Vagina (tissue), 2 donors: ENCODE measurements at regions not wholly inside any gene's neighbourhood (a gene's known extent, or its start where the extent isn't known, plus 50 kb on each side); places are given as distances from the start of the nearest gene placed in this dataset.

Experiments
- DNase-seq, 2 donors: peaks; one replicate each; pipeline ENCODE4 v3.0.0-alpha.2; 2017; ENCODE audit errors: extremely low spot score in 2 of 2
- H3K27ac ChIP-seq: fragments of 200-600 bp; sonication (generic); one replicate; pipeline ENCODE4 v1.5.1; 2019
- H3K27me3 ChIP-seq: fragments of 200-600 bp; sonication (generic); one replicate; pipeline ENCODE4 v1.5.1; 2019
- H3K36me3 ChIP-seq, 2 donors: fragments of 200-600 bp; sonication (generic); one replicate each; pipeline ENCODE4 v1.5.1; 2017 to 2019
- H3K4me1 ChIP-seq: fragments of 200-600 bp; sonication (generic); one replicate; pipeline ENCODE4 v1.5.1; 2019
- H3K4me3 ChIP-seq, 2 donors: fragments of 200-600 bp; sonication (generic); 1 replicate in 1 of 2; 2 replicates in 1 of 2; pipeline ENCODE4 v1.5.1; 2016 to 2019
- H3K9me3 ChIP-seq: fragments of 200-600 bp; sonication (generic); one replicate; pipeline ENCODE4 v1.5.1; 2019
- CTCF ChIP-seq, 3 experiments: fragments of 450-650 bp in 2 of 3; fragments of 200-600 bp in 1 of 3; sonication (generic) in 1 of 3; IDR thresholded peaks; one replicate each; pipeline ENCODE4 v1.5.1; 2017 to 2019; ENCODE audit warnings: antibody characterized with exemption in 3 of 3, mild to moderate bottlenecking in 2 of 3, moderate library complexity in 2 of 3
- POLR2A ChIP-seq, 2 donors: fragments of 450-650 bp; IDR thresholded peaks; one replicate each; pipeline ENCODE4 v1.6.1; 2017; ENCODE audit warnings: antibody characterized with exemption in 2 of 2, mild to moderate bottlenecking in 2 of 2, moderate library complexity in 2 of 2
- POLR2AphosphoS5 ChIP-seq, 2 donors: sonication (generic); formaldehyde crosslinking; IDR thresholded peaks; one replicate each; pipeline ENCODE4 v1.9.0; 2017; ENCODE audit warnings: antibody characterized with exemption in 2 of 2, mild to moderate bottlenecking in 2 of 2, low read depth in 1 of 2; ENCODE audit not compliant: insufficient read depth in 1 of 2
- intact Hi-C: fragments of 100-400 bp; cut with DNase I; formaldehyde crosslinking; loops from one replicate; pipeline ENCODE4 v1.15.1; 2023

GRCh38 chr16:77581706-77582105 lies 140.6 kb upstream of the NUDT7 start:
- TF ChIP-seq POLR2AphosphoS5 (IDR thresholded peaks at IDR 0.05; ENCODE audit: insufficient read depth in 1 of 2, low read depth in 1 of 2) (no peak), CTCF (IDR thresholded peaks at IDR 0.05) (no peak), POLR2A (IDR thresholded peaks at IDR 0.05) (no peak)
- H3K9me3 ChIP-seq = no peaks in the 10 kb centered on the region
- H3K4me3 ChIP-seq = no peak overlapping the region
- no peaks in the 10 kb centered on the region for H3K27me3 ChIP-seq
- H3K4me1 ChIP-seq = no peaks in the 10 kb centered on the region
- intact Hi-C loops = loop anchor here (5.0 to 10.0 kb wide), 2 partner anchors 83 to 344 kb away; no protein-coding TSS in a partner anchor
- H3K27ac ChIP-seq = no peak overlapping the region
- no peaks in the 10 kb centered on the region for H3K36me3 ChIP-seq
- DNase-seq = no peak

GRCh38 chr16:77584205-77584859 lies 138.0 kb upstream of the NUDT7 start:
- Histone ChIP-seq H3K27me3 (no peaks in the 10 kb centered on the region), H3K4me3 (no peak overlapping the region), H3K9me3 (no peaks in the 10 kb centered on the region), H3K4me1 (no peaks in the 10 kb centered on the region), H3K27ac (no peak overlapping the region), H3K36me3 (no peaks in the 10 kb centered on the region)
- no peak for DNase-seq
- intact Hi-C loops = loop anchor here (5.0 to 10.0 kb wide), 2 partner anchors 80 to 347 kb away; no protein-coding TSS in a partner anchor
- TF ChIP-seq POLR2A (IDR thresholded peaks at IDR 0.05) (no peak), POLR2AphosphoS5 (IDR thresholded peaks at IDR 0.05; ENCODE audit: insufficient read depth in 1 of 2, low read depth in 1 of 2) (peak in 1 of 2 donors; percentile 44), CTCF (IDR thresholded peaks at IDR 0.05) (peak; percentile 82 to 97 (median 95))

GRCh38 chr16:77585379-77586251 lies 136.7 kb upstream of the NUDT7 start:
- intact Hi-C loops = loop anchor here (10.0 kb wide), 1 partner anchor 79 kb away; no protein-coding TSS in a partner anchor
- Histone ChIP-seq H3K27ac (no peak overlapping the region), H3K9me3 (no peaks in the 10 kb centered on the region), H3K4me1 (no peaks in the 10 kb centered on the region), H3K27me3 (no peaks in the 10 kb centered on the region), H3K36me3 (no peaks in the 10 kb centered on the region), H3K4me3 (no peak overlapping the region)
- DNase-seq = no peak
- TF ChIP-seq POLR2AphosphoS5 (IDR thresholded peaks at IDR 0.05; ENCODE audit: insufficient read depth in 1 of 2, low read depth in 1 of 2) = no peak
- TF ChIP-seq POLR2A (IDR thresholded peaks at IDR 0.05) = no peak
- no peak for TF ChIP-seq CTCF (IDR thresholded peaks at IDR 0.05)

- no peaks in the 10 kb centered on the region for H3K36me3 ChIP-seq
- TF ChIP-seq CTCF (IDR thresholded peaks at IDR 0.05) (no peak), POLR2A (IDR thresholded peaks at IDR 0.05) (no peak), POLR2AphosphoS5 (IDR thresholded peaks at IDR 0.05; ENCODE audit: insufficient read depth in 1 of 2, low read depth in 1 of 2) (no peak)
- DNase-seq = no peak
- H3K27me3 ChIP-seq = no peaks in the 10 kb centered on the region
- no peak overlapping the region for H3K4me3 ChIP-seq
- intact Hi-C loops = loop anchor here (10.0 kb wide), 1 partner anchor 76 kb away; no protein-coding TSS in a partner anchor
- no peak overlapping the region for H3K27ac ChIP-seq
- H3K9me3 ChIP-seq = no peaks in the 10 kb centered on the region
- H3K4me1 ChIP-seq = no peaks in the 10 kb centered on the region
Measured at GRCh38 chr16:77588389-77588788, 133.9 kb upstream of the NUDT7 start.
